ENCODE measurements at regions not wholly inside any gene's neighbourhood (a gene's known extent, or its start where the extent isn't known, plus 50 kb on each side); places are given as distances from the start of the nearest gene placed in this dataset.

DNA sequence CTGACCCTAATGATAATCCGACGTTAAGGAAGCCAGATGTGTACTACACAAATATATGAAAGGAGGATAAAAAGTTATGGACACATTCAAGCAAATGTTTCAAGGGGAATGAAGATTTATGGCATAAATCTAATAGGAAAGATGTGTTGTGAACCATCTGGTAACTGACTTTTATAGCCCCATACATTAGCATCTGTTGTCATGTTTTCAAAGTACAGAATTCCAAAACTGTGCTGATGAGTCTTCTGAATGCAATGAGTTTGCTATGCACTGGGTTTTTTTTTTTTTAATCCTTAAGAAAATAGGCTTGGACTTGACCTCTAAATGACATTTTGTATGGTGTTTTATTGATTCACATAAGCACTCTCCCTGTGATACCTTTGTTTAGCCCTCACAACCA is 158.5 kb upstream of the ESRRG start:
- TF ChIP-seq POLR2A (IDR thresholded peaks at IDR 0.05), result no peak
- TF ChIP-seq, protein P1, sequence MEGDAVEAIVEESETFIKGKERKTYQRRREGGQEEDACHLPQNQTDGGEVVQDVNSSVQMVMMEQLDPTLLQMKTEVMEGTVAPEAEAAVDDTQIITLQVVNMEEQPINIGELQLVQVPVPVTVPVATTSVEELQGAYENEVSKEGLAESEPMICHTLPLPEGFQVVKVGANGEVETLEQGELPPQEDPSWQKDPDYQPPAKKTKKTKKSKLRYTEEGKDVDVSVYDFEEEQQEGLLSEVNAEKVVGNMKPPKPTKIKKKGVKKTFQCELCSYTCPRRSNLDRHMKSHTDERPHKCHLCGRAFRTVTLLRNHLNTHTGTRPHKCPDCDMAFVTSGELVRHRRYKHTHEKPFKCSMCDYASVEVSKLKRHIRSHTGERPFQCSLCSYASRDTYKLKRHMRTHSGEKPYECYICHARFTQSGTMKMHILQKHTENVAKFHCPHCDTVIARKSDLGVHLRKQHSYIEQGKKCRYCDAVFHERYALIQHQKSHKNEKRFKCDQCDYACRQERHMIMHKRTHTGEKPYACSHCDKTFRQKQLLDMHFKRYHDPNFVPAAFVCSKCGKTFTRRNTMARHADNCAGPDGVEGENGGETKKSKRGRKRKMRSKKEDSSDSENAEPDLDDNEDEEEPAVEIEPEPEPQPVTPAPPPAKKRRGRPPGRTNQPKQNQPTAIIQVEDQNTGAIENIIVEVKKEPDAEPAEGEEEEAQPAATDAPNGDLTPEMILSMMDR (IDR thresholded peaks at IDR 0.05), result no peak
